T-helper 1 cell treated with Interleukin-12 subunit alpha and Interleukin-12 subunit beta and Interleukin-4 antibody, amounts not matched to agents 30 μg/mL and 1 μg/mL, for 36 hours (primary cell): ENCODE measurements at regions not wholly inside any gene's neighbourhood (a gene's known extent, or its start where the extent isn't known, plus 50 kb on each side); places are given as distances from the start of the nearest gene placed in this dataset.

Experiments
- H3K27ac Mint-ChIP-seq: one replicate; pipeline ENCODE4 v1.8.0; 2021; ENCODE audit warnings: mild to moderate bottlenecking, mixed read lengths
- H3K27me3 Mint-ChIP-seq: one replicate; pipeline ENCODE4 v1.8.0; 2021; ENCODE audit warnings: low read depth, mixed read lengths
- H3K36me3 Mint-ChIP-seq: one replicate; pipeline ENCODE4 v1.8.0; 2021; ENCODE audit warnings: low read depth, mixed read lengths
- H3K4me1 Mint-ChIP-seq: one replicate; pipeline ENCODE4 v1.8.0; 2021; ENCODE audit warnings: low read depth, mixed read lengths
- H3K4me3 Mint-ChIP-seq: one replicate; pipeline ENCODE4 v1.8.0; 2021; ENCODE audit warnings: mild to moderate bottlenecking, moderate library complexity, mixed read lengths
- H3K9me3 Mint-ChIP-seq: one replicate; pipeline ENCODE4 v1.8.0; 2021; ENCODE audit warnings: mixed read lengths

DNA sequence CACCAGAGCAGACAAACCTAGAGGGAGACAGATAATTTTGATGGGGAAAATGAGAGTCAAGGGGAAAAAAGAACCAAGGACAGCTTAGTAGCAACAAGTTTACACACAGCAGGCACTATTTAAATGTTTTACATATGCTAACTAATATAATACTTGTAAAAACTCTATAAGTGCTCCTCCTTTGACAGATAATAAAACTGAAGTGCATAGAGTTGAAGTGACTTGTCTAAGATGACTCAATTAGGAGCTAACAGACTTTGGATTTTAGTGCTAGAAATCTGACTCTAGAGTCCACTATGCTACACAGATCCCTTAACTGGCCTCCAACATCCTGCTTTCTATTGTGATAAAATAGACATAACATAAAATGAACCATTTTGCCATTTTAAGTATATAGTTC, 506.9 kb downstream of the SATB2 start:
- Mint-ChIP-seq H3K27me3 (no peaks in the 10 kb centered on the region), H3K4me3 (no peak overlapping the region), H3K4me1 (no peaks in the 10 kb centered on the region), H3K27ac (no peak overlapping the region), H3K36me3 (no peaks in the 10 kb centered on the region), H3K9me3 (no peaks in the 10 kb centered on the region)

DNA sequence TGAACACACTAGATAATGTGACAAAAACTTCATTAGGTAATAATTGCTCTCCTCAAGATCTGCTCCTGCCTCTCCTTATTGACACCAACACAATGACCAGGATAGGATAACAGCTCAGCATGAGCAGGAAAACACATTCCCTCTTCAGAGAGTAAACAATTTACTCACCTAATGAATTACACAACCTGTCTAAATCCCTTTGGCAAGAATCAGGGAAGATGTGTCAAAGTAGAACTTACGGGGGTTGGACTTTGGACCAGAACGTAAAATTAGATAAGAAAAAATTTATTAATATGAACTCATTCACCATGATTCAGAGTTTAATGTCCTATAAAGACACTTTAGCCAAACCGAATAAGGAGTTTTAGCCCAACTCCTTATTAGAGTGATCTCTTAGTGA, 512.2 kb downstream of the SATB2 start:
- Mint-ChIP-seq H3K36me3 (no peaks in the 10 kb centered on the region), H3K27me3 (no peaks in the 10 kb centered on the region), H3K27ac (no peak overlapping the region), H3K9me3 (no peaks in the 10 kb centered on the region), H3K4me3 (no peak overlapping the region), H3K4me1 (no peaks in the 10 kb centered on the region)

- Mint-ChIP-seq H3K36me3 (no peaks in the 10 kb centered on the region), H3K27ac (no peak overlapping the region), H3K9me3 (peaks cover 3% of the 10 kb centered on the region), H3K4me1 (no peaks in the 10 kb centered on the region), H3K4me3 (no peak overlapping the region), H3K27me3 (no peaks in the 10 kb centered on the region)
Observed at GRCh38 chr2:198930170-198930569, 527.6 kb downstream of the SATB2 start.

- Mint-ChIP-seq H3K27me3 (no peaks in the 10 kb centered on the region), H3K36me3 (no peaks in the 10 kb centered on the region), H3K4me3 (no peak overlapping the region), H3K9me3 (peaks cover under 1% of the 10 kb centered on the region), H3K27ac (no peak overlapping the region), H3K4me1 (no peaks in the 10 kb centered on the region)
Observed at GRCh38 chr2:198928026-198928425, 529.7 kb downstream of the SATB2 start.

DNA sequence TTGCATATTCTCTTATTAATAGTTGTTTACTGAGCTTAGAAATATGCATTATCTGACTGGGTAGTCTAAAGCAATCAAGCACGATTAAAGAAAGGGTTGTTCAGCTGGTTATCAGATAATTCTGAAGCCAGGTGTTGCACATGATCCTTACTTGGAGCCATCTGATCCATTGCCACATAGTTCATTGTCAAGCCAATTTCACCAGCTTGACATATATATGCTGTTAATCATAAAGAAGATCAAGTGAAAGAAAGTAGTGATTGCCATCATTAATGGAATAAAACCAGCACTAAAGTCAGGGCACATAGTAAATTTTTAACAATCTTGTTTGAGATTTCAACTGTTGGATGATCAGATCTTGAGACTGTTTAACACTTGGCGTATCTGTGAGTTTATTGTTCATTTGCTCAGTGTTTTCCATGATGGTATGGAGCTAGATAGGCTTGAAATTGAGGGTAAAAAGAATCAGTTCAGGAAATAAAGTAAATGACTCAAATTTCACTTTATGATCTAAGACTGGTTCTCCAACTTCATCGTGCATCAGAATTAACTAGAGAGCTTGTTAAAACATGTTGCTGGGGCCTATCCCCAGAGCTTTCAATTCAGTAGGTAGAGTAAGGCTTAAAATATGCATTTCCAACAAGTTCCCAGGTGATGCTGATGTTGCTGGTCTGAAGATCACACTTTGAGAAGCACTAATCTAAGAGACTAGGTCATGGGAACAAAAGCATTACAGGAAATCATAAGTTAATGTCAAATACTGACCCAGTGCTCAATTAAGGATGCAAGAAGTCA, 539.6 kb downstream of the SATB2 start:
- Mint-ChIP-seq H3K4me1 (no peaks in the 10 kb centered on the region), H3K4me3 (no peak overlapping the region), H3K27me3 (no peaks in the 10 kb centered on the region), H3K27ac (no peak overlapping the region), H3K9me3 (no peaks in the 10 kb centered on the region), H3K36me3 (no peaks in the 10 kb centered on the region)

GRCh38 chr2:198917275-198917674, 540.5 kb downstream of the SATB2 start:
- H3K36me3 Mint-ChIP-seq = no peaks in the 10 kb centered on the region
- H3K4me3 Mint-ChIP-seq = no peak overlapping the region
- no peaks in the 10 kb centered on the region for H3K27me3 Mint-ChIP-seq
- no peaks in the 10 kb centered on the region for H3K4me1 Mint-ChIP-seq
- H3K9me3 Mint-ChIP-seq = no peaks in the 10 kb centered on the region
- H3K27ac Mint-ChIP-seq = no peak overlapping the region

- no peak overlapping the region for H3K27ac Mint-ChIP-seq
- no peaks in the 10 kb centered on the region for H3K9me3 Mint-ChIP-seq
- H3K27me3 Mint-ChIP-seq = no peaks in the 10 kb centered on the region
- no peaks in the 10 kb centered on the region for H3K4me1 Mint-ChIP-seq
- H3K4me3 Mint-ChIP-seq = no peak overlapping the region
- no peaks in the 10 kb centered on the region for H3K36me3 Mint-ChIP-seq
Observed at GRCh38 chr2:198916548-198917080, 541.1 kb downstream of the SATB2 start.

DNA sequence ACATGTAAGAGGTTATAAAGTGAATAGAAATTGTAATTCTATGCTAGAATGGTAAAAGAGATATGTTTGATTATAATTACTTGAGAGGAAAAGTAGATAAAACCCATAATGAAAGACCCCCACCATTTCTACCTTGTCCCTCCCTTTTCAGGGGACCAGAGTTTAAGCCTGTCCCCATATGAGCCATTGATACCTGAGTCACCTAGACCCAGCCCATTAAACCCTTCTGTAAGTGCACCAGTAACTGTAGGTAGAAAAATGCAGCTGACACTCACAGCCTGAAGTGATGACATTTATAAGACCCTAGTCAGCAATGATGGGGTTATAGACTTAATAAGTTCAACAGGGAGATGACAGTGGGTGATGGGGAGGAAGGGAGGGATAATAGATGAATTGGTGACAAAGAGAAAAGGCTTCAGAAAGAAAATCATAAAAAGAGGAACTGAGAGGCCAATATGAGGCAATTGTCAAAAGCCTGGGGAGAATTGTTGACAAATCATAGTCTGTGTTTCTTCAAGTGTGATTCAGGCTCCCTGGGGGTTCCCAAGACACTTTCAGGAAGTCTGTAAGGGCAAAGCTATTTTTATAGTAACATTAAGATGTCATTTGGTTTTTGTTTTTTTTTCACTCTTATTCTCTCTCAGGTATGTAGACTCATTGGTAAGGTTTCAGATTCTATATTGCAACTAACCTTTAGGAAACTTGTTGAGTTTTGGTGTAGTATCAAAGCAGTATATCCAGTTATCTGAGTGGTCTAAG, 544.2 kb downstream of the SATB2 start:
- Mint-ChIP-seq H3K27me3 (no peaks in the 10 kb centered on the region), H3K36me3 (no peaks in the 10 kb centered on the region), H3K4me3 (no peak overlapping the region), H3K9me3 (no peaks in the 10 kb centered on the region), H3K27ac (no peak overlapping the region), H3K4me1 (no peaks in the 10 kb centered on the region)

GRCh38 chr2:198909525-198910267, 548.0 kb downstream of the SATB2 start:
- Mint-ChIP-seq H3K27me3 (no peaks in the 10 kb centered on the region), H3K4me3 (no peak overlapping the region), H3K27ac (no peak overlapping the region), H3K36me3 (no peaks in the 10 kb centered on the region), H3K4me1 (no peaks in the 10 kb centered on the region), H3K9me3 (no peaks in the 10 kb centered on the region)

DNA sequence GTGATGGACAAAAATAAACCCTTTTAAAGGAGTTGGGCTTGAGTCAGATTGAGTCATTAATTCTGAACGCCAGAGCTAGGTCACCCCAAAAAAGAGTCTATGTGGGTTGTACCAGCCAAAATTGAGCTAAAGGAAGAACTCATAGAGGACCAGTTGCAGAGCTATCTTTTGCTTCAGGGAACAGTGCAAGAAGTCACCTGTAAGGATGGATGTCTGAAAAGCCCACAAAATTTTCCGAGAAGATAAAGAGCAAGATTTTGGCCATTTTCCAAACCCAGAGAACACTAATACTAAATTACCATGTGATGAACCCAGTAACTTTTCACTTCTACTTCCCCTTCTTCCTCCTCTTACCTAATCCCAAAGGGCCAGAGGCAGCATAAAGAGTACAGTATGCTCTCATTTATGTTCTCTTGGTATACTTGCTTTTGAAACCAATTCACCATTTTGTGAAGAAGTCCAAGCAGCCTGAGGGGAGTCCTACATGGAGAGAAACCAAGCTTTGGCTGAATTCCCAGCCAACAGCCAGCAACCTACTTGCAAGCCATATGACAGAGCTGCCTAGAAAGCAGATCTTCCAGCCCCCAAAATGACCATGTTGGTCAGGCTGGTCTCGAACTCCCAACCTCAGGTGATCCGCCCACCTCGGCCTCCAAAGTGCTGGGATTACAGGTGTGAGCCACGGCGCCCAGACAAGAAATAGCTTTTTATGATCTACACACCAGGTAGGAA, 551.7 kb downstream of the SATB2 start:
- Mint-ChIP-seq H3K27me3 (no peaks in the 10 kb centered on the region), H3K9me3 (no peaks in the 10 kb centered on the region), H3K36me3 (no peaks in the 10 kb centered on the region), H3K27ac (no peak overlapping the region), H3K4me3 (no peak overlapping the region), H3K4me1 (no peaks in the 10 kb centered on the region)

DNA sequence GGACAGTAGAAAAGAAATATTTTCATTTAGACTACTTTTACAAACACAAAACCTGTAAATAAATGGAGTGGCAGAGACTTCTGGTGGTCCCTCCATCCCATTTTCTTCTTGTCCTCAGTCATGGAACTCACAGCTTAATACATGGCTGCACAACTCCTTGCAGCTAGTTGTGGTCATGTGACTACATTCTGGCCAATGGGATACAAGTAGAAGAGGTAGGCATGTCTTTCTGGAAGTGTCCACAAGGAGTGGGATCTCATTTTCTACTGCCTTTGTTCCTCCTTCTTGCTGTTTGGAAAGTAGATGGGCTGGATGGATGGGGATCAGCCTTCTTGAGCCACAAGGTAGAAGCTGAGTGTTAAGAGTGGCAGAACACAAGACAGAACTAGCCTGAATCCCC, 555.8 kb downstream of the SATB2 start:
- Mint-ChIP-seq H3K4me3 (no peak overlapping the region), H3K4me1 (no peaks in the 10 kb centered on the region), H3K36me3 (no peaks in the 10 kb centered on the region), H3K27me3 (no peaks in the 10 kb centered on the region), H3K27ac (no peak overlapping the region), H3K9me3 (no peaks in the 10 kb centered on the region)

- H3K4me1 Mint-ChIP-seq = no peaks in the 10 kb centered on the region
- H3K4me3 Mint-ChIP-seq = no peak overlapping the region
- no peaks in the 10 kb centered on the region for H3K36me3 Mint-ChIP-seq
- no peaks in the 10 kb centered on the region for H3K27me3 Mint-ChIP-seq
- no peaks in the 10 kb centered on the region for H3K9me3 Mint-ChIP-seq
- no peak overlapping the region for H3K27ac Mint-ChIP-seq
Observed at GRCh38 chr2:198900141-198900540, 557.6 kb downstream of the SATB2 start.

DNA sequence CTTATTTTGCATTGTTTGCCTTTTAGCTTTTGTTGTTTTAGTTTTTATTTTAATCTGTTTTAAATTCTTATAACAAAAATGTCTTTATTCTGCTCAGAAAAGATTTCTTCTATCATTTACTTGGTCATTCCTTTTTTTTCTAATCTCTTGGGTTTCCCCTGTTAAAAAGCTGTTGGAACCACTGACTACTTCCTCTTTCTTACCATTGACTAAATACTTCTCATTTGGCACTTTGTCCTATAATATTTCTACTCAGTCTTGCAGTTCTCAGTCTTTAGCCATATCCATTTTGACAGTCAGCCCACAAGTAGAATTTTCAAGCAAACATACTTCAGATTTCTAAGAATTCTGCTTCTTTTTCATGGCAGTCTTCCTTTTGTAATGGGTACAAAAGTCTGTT, 567.2 kb downstream of the SATB2 start:
- no peaks in the 10 kb centered on the region for H3K36me3 Mint-ChIP-seq
- H3K4me3 Mint-ChIP-seq = no peak overlapping the region
- H3K4me1 Mint-ChIP-seq = no peaks in the 10 kb centered on the region
- peaks cover 3% of the 10 kb centered on the region for H3K9me3 Mint-ChIP-seq
- H3K27me3 Mint-ChIP-seq = no peaks in the 10 kb centered on the region
- H3K27ac Mint-ChIP-seq = no peak overlapping the region

DNA sequence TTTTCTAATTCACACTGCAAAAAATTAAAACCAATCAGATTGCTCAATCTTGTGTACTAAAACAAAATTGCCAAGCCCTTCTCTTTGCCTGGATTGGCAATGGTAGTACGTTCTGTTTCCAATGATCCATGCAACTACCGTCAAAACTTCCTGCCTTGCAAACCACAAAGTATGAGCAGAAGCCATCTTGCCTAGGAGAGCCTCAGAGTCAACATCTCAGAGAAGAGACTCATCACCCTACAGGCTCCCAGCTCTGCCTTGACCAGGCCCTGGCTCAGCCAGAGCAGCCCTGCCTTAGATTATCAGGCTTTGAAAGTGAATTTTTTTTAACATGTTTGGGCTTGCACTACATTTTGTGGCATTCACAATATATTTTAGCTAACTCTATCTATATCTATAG, 574.1 kb downstream of the SATB2 start:
- no peak overlapping the region for H3K4me3 Mint-ChIP-seq
- no peak overlapping the region for H3K27ac Mint-ChIP-seq
- H3K27me3 Mint-ChIP-seq = no peaks in the 10 kb centered on the region
- H3K36me3 Mint-ChIP-seq = no peaks in the 10 kb centered on the region
- no peaks in the 10 kb centered on the region for H3K4me1 Mint-ChIP-seq
- no peaks in the 10 kb centered on the region for H3K9me3 Mint-ChIP-seq
